ENCODE measurements at regions not wholly inside any gene's neighbourhood (a gene's known extent, or its start where the extent isn't known, plus 50 kb on each side); places are given as distances from the start of the nearest gene placed in this dataset.

DNA sequence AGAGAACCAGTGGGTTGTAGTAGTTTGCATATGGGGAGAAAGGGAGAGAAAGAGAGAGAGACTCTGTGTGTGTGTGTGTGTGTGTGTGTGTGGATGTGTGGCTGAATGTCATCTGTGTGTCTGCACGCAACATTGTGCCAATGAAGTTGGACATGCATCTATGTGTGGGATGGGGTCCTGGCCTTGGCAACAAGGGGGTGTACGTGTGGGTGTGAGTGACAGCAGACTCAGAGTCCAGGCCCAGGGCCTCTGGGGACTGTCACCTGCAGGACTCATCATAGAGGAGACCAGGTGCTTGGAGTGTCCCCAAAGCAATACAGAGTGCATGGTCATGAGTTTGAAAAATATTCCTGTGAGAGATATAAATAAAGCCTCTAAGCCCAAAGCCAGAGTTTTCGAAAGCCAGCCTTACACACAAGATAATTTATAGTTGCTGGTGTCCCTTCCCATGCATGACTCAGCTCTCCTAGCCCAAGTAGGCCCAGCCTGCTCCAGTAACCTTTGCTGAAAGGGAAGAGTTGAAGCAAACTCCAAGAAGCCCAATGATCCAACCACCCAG, 59.9 kb downstream of the TNP1 start:
- TF ChIP-seq, protein P1, sequence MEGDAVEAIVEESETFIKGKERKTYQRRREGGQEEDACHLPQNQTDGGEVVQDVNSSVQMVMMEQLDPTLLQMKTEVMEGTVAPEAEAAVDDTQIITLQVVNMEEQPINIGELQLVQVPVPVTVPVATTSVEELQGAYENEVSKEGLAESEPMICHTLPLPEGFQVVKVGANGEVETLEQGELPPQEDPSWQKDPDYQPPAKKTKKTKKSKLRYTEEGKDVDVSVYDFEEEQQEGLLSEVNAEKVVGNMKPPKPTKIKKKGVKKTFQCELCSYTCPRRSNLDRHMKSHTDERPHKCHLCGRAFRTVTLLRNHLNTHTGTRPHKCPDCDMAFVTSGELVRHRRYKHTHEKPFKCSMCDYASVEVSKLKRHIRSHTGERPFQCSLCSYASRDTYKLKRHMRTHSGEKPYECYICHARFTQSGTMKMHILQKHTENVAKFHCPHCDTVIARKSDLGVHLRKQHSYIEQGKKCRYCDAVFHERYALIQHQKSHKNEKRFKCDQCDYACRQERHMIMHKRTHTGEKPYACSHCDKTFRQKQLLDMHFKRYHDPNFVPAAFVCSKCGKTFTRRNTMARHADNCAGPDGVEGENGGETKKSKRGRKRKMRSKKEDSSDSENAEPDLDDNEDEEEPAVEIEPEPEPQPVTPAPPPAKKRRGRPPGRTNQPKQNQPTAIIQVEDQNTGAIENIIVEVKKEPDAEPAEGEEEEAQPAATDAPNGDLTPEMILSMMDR (conservative IDR thresholded peaks at IDR 0.05): no peak
- TF ChIP-seq ZFX (IDR thresholded peaks at IDR 0.05): no peak

All from C4-2B (cell line).